PC-9 (cell line): ENCODE measurements at regions not wholly inside any gene's neighbourhood (a gene's known extent, or its start where the extent isn't known, plus 50 kb on each side); places are given as distances from the start of the nearest gene placed in this dataset.

Source experiments
- CTCF ChIP-seq: fragments of 200-600 bp; sonication (generic); conservative IDR thresholded peaks from 2 replicates; pipeline ENCODE4 v1.6.1; 2017; ENCODE audit warnings: mixed run types, antibody characterized with exemption, mild to moderate bottlenecking, moderate library complexity
- EZH2 ChIP-seq: fragments of 200-600 bp; sonication (generic); IDR thresholded peaks from 2 replicates; pipeline ENCODE4 v1.8.0; 2017; ENCODE audit warnings: antibody characterized with exemption, low read depth

- TF ChIP-seq CTCF (no peak), EZH2 (no peak)
Observed at GRCh38 chr5:52706775-52707174, 80.9 kb upstream of the ITGA1 start.
